Breast epithelium (tissue), 3 donors: ENCODE measurements at regions not wholly inside any gene's neighbourhood (a gene's known extent, or its start where the extent isn't known, plus 50 kb on each side); places are given as distances from the start of the nearest gene placed in this dataset.

Source experiments
- POLR2A ChIP-seq: fragments of 450-650 bp; IDR thresholded peaks from one replicate; pipeline ENCODE4 v1.6.1; 2016; ENCODE audit warnings: antibody characterized with exemption, mild to moderate bottlenecking, moderate library complexity
- POLR2AphosphoS5 ChIP-seq, 3 donors: sonication (generic); formaldehyde crosslinking; IDR thresholded peaks; one replicate each; pipeline ENCODE4 v1.6.1; 2017; ENCODE audit warnings: antibody characterized with exemption in 3 of 3
- TF ChIP-seq, protein P1 (sequence below), 3 donors: fragments of 450-650 bp; IDR thresholded peaks; one replicate each; pipeline ENCODE4 v1.5.1; 2016 to 2017; ENCODE audit warnings: antibody characterized with exemption in 3 of 3, mild to moderate bottlenecking in 3 of 3, moderate library complexity in 3 of 3

GRCh38 chr3:110869736-110870135 lies 201.9 kb upstream of the NECTIN3 start:
- TF ChIP-seq, protein P1, sequence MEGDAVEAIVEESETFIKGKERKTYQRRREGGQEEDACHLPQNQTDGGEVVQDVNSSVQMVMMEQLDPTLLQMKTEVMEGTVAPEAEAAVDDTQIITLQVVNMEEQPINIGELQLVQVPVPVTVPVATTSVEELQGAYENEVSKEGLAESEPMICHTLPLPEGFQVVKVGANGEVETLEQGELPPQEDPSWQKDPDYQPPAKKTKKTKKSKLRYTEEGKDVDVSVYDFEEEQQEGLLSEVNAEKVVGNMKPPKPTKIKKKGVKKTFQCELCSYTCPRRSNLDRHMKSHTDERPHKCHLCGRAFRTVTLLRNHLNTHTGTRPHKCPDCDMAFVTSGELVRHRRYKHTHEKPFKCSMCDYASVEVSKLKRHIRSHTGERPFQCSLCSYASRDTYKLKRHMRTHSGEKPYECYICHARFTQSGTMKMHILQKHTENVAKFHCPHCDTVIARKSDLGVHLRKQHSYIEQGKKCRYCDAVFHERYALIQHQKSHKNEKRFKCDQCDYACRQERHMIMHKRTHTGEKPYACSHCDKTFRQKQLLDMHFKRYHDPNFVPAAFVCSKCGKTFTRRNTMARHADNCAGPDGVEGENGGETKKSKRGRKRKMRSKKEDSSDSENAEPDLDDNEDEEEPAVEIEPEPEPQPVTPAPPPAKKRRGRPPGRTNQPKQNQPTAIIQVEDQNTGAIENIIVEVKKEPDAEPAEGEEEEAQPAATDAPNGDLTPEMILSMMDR (IDR thresholded peaks at IDR 0.05), result no peak
- TF ChIP-seq POLR2A (no peak), POLR2AphosphoS5 (IDR thresholded peaks at IDR 0.05) (no peak)
